Midbrain (tissue), 1 donor: ENCODE measurements at regions not wholly inside any gene's neighbourhood (a gene's known extent, or its start where the extent isn't known, plus 50 kb on each side); places are given as distances from the start of the nearest gene placed in this dataset.
"Not testable (repeated sequence)": the region's sequence is repeated elsewhere in the genome, so short reads cannot be mapped to it uniquely, and the experiment has no call there.

ENCODE experiments used
- DNase-seq: peaks from one replicate; lab custom pipeline; 2025; lab: John Stamatoyannopoulos, UW

GRCh38 chr15:81939604-81940440, 106.0 kb downstream of the MEX3B start:
- no peak for DNase-seq

DNA sequence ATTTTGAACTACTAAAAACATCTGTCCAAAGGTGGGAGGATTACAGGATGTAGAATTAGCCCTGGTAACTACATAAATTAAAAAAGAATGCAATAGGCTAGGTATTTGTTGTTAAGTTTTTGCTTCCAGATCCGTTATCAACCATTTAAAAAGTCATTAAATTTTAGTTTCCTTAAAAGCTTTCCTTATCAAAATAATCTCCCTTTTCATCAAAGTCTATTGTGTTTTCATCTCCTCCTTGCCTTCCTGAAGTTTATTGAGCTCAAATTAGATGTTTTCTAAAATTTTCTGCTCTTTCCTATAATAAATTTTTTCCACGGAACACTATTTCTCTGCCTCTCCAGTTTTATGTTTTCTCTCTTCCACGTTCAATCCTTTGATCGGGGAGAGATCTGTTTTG, 108.6 kb downstream of the MEX3B start:
- no peak for DNase-seq

DNA sequence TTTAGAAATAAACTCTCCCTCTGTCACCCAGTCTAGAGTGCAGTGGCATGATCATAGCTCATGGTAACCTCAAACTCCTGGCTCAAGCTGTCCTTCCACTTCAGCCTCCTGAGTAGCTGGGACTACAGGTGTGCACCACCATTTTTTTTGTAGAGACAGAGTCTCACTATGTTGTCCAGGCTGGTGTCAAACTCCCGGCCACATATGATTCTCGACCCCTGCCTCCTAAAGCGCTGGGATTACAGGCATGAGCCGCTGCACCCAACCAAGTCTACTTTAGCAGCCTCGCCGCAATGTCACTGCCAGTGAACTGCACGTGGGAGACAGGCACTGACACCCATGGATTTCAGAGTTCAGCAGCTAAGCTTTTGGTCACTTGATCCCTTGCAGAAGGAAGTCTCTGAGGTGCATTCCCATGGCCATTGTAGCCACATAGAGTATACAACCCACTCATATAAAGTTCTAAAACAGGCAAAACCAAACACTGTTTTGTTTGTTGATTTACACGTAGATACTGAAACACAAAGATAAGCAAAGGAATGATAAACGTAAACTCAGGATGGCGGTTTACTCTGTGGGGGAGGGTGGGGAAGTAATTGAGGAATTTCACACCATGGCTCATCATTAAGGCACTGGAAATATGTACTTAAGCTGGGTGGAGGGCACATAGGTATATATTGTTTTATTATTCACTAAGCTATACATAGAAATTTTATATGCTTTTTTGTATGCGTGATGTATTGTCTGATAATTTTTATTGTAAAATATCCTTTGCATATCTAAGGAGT, 115.0 kb downstream of the MEX3B start:
- DNase-seq = no peak

DNA sequence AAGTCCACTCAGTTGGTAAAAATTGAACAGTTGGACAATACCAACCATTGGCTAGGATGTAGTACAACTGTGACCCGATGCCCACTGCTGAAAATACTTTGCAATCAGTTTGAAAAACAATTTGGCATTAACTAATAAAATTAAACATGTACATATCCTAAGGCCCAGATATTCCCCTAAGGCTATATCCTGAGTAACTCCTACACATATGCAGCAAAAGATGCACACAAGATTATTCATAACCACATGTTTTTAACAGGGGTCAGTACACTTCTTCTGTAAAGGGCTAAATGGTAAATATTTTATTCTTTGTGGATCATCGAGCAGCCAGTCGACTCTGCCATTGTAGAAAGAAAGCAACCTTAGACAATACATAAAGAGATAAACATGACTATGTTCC, 116.3 kb downstream of the MEX3B start:
- no peak for DNase-seq

DNA sequence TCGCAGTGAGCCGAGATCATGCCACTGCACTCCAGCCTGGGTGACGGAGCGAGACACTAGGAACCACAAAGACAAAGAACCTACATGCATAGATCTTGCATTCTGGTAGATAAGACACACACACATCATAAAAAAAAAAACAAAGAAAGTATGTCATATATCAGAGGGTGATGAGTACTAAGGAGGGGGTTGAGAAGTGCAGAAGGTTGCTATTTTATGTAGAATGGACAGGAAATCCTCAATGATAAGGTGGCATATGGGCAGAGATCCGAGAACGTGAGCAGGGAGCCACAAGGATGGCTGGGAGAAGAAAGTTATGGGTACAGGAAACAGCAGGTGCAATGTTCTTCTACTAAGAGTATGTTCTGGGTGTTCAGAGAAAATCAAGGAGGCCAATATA, 118.8 kb downstream of the MEX3B start:
- no peak for DNase-seq

DNA sequence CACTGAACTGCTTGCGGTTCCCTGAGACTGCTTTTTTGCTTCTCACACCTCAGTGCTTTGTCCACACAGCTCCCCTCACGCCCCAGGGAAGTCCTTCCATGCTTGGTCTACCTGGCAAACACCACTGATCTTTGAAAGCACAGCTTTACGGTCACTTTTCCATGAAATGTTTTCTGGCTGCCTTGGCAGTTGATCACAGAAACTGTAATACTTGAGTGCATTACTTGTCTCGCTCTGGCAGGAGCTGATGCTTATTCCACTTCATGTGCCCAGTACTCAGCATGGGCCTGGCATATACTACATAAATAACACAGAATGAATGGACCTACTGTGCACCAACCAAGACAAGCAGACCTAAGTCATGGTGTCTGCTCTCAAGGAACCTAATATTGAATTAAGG, 121.1 kb downstream of the MEX3B start:
- no peak for DNase-seq

DNA sequence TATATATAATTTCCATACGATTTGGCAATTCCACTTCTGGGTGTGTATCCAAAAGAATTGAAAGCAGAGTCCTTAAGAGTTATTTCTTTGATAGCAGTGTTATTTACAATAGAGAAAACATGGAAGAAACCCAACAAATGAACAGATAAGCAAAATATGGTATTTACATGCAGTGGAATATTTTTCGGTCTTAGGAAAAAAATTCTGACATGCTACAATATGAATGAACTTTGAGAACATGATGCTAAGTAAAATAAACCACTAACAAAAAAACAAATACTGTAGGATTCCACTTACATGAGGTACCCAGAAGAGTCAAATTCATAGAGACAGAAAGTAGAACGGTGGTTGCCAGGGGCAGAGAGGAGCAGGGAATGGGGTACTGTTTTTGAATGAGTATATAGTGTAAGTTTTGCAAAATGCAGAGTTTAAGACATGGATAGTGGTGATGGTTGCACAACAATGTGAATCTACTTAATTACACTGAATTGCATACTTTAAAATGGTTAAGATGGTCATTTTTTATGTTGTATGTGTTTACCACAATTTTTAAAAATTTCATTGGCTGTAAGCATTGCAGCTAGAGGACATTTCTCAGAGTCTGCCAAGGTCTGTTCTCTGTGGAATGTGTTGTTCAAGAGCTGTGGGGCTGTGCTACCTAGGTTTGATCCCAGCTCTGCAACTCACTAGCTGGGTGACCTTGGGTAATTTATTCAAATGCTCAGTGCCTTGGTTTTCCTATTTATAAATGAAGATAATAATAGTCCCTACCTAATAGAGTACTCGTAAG, 122.1 kb downstream of the MEX3B start:
- no peak for DNase-seq

- DNase-seq = no peak
These were observed 123.7 kb downstream of the MEX3B start for GRCh38 chr15:81922143-81922542.

- no peak for DNase-seq
These were observed 124.7 kb downstream of the MEX3B start for GRCh38 chr15:81921163-81921562.

- DNase-seq = not testable (repeated sequence)
These were observed 127.1 kb downstream of the MEX3B start for GRCh38 chr15:81918767-81919166.

- no peak for DNase-seq
These were observed 129.4 kb downstream of the MEX3B start for GRCh38 chr15:81916451-81916850.

DNA sequence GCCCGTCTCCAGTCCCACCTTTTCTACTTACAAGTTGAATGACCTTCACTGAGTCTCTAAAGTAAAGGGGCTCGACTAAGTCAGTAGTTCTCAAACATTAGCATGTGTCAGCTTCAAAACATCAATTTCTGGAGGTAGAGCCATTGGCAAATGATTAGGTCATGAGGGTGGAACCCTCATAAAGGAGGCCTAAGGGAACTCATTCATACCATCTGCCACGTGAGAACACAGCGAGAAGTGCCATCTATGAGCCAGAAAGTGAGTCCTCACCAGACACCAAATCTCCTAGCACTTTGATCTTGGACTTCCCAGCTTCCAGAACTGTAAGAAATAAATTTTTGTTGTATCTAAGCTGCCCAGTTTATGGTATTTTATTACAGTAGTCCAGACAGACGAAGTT, 129.8 kb downstream of the MEX3B start:
- no peak for DNase-seq

- no peak for DNase-seq
These were observed 131.0 kb downstream of the MEX3B start for GRCh38 chr15:81914734-81915256.

DNA sequence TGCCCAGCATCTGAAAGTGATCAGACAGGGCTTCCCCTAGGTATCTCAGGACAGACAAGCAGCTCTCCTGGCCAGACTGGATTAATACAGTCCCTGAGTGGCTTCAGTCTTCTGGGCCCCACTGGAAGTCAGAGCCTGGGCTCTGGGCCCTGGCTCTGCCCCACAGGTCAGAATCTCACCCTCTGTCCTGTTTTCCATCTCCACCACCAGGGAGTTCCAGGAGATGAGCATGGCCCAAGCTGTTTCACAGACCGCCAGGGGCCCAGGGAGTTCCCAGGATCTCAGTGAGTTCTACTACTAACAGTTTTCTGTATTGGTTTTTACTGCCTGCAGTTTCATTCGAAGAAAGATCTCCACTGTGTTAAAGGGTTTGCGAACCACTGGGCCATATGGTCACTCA, 131.5 kb downstream of the MEX3B start:
- DNase-seq = no peak

GRCh38 chr15:81911022-81911971, 134.5 kb downstream of the MEX3B start:
- no peak for DNase-seq

DNA sequence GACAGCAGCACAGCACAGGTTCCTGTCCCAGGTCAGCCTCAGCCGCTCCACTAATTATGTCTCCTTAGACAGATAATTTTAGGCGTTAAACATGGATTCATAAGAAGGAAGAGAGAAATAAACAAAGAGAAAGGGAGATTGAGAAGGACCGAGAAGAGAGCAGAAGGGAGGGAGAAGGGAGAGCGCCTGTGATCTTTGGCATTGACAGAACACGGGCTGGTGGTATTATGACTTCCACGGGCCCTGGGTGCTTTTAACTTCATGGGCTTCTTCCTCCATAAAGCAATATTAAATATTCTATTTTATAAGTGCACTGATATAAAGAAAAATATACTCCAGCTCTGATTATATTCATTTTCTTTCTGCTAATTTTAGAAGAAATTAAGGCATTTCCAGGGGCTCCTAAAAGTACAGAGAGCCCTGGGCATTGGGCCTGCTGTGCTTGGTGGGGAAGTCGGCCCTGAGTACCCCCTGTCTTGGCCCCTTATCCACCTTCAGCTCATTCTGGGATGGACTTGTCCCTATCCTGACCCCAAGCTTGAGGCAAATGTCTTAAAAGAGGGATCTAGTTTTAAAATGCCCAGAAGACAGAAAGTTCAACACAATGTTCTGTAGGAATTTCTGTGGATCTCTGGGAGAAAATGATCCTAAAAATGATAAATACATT, 135.3 kb downstream of the MEX3B start:
- DNase-seq = no peak

DNA sequence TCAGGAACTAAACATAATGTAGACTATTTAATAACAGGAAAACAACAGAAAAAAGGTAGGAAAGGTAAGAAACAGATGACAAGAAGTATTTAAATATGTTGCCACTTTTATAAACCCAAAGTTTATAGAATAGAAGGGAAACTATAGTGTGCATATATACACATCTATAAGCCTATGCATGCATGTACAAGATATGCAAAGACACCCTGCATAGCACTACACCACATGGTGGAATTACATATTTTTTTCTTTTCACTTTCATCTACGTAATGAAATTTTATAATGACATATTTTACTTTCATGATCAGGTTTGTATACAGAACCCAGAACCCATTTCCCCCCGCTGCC, 136.8 kb downstream of the MEX3B start:
- DNase-seq = no peak

DNA sequence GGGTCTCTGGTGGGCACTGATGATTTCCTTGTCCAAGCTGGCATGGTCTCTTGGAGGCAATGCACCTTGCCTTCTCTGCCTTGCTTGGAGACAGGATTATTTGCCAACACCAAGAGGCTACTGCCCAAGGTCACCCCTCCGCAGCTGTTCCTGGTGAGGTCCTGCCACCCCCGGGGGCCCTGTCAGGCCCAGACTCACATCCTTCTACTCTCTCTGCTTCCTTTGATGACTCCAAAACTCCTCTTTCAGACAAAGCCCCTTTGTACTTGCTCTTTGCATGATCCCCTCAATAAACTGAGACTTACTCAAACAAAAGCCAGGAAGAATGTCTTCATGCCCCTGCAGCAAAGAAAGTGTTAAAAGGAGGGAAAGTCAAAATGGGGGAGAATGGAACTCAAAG, 137.7 kb downstream of the MEX3B start:
- no peak for DNase-seq

GRCh38 chr15:81907521-81907920, 138.3 kb downstream of the MEX3B start:
- DNase-seq = no peak

DNA sequence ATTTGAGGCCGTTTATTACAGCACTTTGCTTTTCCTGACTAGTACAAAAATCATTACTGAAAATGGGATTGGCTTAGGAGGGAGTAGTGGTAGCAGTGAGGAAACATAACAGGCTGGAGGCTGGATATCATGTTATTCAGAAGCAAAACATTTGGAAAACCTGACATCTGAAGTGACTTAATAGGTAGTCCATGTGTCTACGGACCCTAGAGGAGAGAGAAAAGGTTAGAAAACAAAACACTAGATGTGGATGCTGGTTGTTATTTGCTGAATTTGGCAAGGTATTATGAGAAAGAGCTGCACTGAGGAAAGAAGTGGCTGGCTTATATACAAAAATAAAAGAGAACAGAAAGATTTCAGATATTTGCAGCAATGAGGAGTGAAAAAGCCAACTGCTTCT, 139.9 kb downstream of the MEX3B start:
- no peak for DNase-seq

DNA sequence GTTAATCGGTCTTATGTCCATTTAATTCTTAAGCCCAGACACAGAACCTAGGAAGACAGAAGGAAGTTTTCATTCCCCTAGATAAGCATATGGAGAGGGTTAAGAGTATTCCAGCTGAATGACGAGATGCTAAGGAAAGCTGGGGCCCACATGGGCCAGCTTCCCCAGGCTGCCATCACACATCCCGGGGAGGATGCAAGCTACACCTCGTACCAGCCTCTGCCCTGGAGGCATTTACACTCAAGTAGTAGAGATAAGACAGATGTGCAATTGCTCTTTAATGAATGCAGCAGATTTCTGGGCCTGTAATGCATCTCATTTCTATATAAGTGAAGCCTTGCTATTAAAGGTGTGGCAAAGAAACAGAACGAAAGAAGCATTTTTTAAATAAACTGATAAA, 144.5 kb downstream of the MEX3B start:
- no peak for DNase-seq
